Progenitor cell of endocrine pancreas (in vitro differentiated cells): ENCODE measurements at regions not wholly inside any gene's neighbourhood (a gene's known extent, or its start where the extent isn't known, plus 50 kb on each side); places are given as distances from the start of the nearest gene placed in this dataset.

Experiments
- DNase-seq: peaks from one replicate; pipeline ENCODE4 v3.0.0; 2021; ENCODE audit warnings: low spot score; ENCODE audit not compliant: unreplicated experiment
- H3K27ac Mint-ChIP-seq: 2 replicates; pipeline ENCODE4 v1.8.0; 2021; ENCODE audit warnings: mild to moderate bottlenecking, moderate library complexity, mixed read lengths
- H3K27me3 Mint-ChIP-seq: 2 replicates; pipeline ENCODE4 v1.8.0; 2021; ENCODE audit warnings: mixed read lengths
- H3K36me3 Mint-ChIP-seq: 2 replicates; pipeline ENCODE4 v1.8.0; 2022; ENCODE audit warnings: mixed read lengths; ENCODE audit not compliant: insufficient read depth
- H3K4me1 Mint-ChIP-seq: 2 replicates; pipeline ENCODE4 v1.8.0; 2021; ENCODE audit warnings: low read depth, mixed read lengths
- H3K4me3 Mint-ChIP-seq: 2 replicates; pipeline ENCODE4 v1.8.0; 2021; ENCODE audit warnings: low read depth, mild to moderate bottlenecking, moderate library complexity, mixed read lengths
- H3K9me3 Mint-ChIP-seq: 2 replicates; pipeline ENCODE4 v1.8.0; 2021; ENCODE audit warnings: low read depth, mixed read lengths
- TF ChIP-seq, protein P1 (sequence below): fragments of 200-600 bp; sonication (generic); IDR thresholded peaks from one replicate; pipeline ENCODE4 v1.5.0; 2021; ENCODE audit warnings: antibody characterized with exemption, mild to moderate bottlenecking; ENCODE audit not compliant: unreplicated experiment

DNA sequence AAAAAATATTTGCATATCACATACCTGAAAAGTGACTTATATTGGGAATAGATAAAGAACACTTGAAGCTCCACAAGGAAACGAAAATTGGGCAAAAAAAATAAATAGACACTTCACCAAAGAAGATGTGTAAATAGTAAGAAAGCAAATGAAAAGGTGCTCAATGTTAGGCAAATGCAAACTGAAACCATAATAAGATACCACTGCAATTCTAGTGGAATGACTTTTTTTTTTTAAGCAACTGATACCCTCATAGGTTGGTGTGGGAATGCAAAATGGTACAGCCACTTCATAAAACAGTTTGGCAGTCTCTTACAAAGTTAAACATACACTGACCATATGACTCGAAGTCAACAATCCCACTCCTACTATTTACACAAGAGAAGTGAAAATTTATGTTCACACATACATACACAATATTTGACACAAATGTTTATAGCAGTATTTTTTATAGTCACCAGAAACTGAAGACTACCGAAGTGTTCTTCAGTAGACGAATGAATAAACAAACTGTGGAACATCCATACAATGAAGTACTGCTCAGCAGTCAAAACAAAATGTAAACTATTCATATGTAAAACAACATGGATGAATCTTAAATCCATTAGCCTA, 176.3 kb downstream of the ZMAT3 start:
- TF ChIP-seq, protein P1, sequence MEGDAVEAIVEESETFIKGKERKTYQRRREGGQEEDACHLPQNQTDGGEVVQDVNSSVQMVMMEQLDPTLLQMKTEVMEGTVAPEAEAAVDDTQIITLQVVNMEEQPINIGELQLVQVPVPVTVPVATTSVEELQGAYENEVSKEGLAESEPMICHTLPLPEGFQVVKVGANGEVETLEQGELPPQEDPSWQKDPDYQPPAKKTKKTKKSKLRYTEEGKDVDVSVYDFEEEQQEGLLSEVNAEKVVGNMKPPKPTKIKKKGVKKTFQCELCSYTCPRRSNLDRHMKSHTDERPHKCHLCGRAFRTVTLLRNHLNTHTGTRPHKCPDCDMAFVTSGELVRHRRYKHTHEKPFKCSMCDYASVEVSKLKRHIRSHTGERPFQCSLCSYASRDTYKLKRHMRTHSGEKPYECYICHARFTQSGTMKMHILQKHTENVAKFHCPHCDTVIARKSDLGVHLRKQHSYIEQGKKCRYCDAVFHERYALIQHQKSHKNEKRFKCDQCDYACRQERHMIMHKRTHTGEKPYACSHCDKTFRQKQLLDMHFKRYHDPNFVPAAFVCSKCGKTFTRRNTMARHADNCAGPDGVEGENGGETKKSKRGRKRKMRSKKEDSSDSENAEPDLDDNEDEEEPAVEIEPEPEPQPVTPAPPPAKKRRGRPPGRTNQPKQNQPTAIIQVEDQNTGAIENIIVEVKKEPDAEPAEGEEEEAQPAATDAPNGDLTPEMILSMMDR = no peak
- no peak overlapping the region for H3K4me3 Mint-ChIP-seq
- H3K9me3 Mint-ChIP-seq = peaks cover 9% of the 10 kb centered on the region
- DNase-seq = no peak
- H3K4me1 Mint-ChIP-seq = peaks cover 3% of the 10 kb centered on the region
- H3K36me3 Mint-ChIP-seq = no peaks in the 10 kb centered on the region
- no peaks in the 10 kb centered on the region for H3K27me3 Mint-ChIP-seq
- no peak overlapping the region for H3K27ac Mint-ChIP-seq
